Muscle of leg (tissue), 3 donors: ENCODE measurements at regions not wholly inside any gene's neighbourhood (a gene's known extent, or its start where the extent isn't known, plus 50 kb on each side); places are given as distances from the start of the nearest gene placed in this dataset.

Source experiments
- DNase-seq: peaks from one replicate; pipeline ENCODE4 v3.0.0; 2013
- H3K27ac ChIP-seq: one replicate; pipeline ENCODE4 v1.5.1; 2013; ENCODE audit warnings: mild to moderate bottlenecking, low read length, control low read depth
- H3K27me3 ChIP-seq: one replicate; pipeline ENCODE4 v1.6.1; 2013; ENCODE audit warnings: low read length; ENCODE audit not compliant: control insufficient read depth, insufficient read depth
- H3K36me3 ChIP-seq: one replicate; pipeline ENCODE4 v1.6.1; 2013; ENCODE audit warnings: low read length; ENCODE audit not compliant: control insufficient read depth, insufficient read depth
- H3K4me1 ChIP-seq: one replicate; pipeline ENCODE4 v1.6.1; 2013; ENCODE audit warnings: low read length; ENCODE audit not compliant: control insufficient read depth, insufficient read depth
- H3K4me3 ChIP-seq: one replicate; pipeline ENCODE4 v1.5.1; 2013; ENCODE audit warnings: low read length, control low read depth
- H3K9me3 ChIP-seq: replicated peaks from 2 replicates; pipeline ENCODE4 v1.6.1; 2013; ENCODE audit warnings: low read depth, low read length; ENCODE audit not compliant: control insufficient read depth
- WGBS: methylation state at CpG from one replicate; pipeline ENCODE4 v1.1.5; 2013; ENCODE audit warnings: missing lambda C conversion rate; ENCODE audit not compliant: insufficient coverage; 5-methylcytosine and 5-hydroxymethylcytosine counted together

GRCh38 chr18:27467073-27467472, 282.0 kb upstream of the CHST9 start:
- Histone ChIP-seq H3K27ac (no peak overlapping the region), H3K36me3 (no peaks in the 10 kb centered on the region), H3K4me3 (no peak overlapping the region), H3K9me3 (no peaks in the 10 kb centered on the region), H3K4me1 (no peaks in the 10 kb centered on the region), H3K27me3 (no peaks in the 10 kb centered on the region)
- DNase-seq: no peak

GRCh38 chr18:27461957-27462356, 276.8 kb upstream of the CHST9 start:
- no peak overlapping the region for H3K27ac ChIP-seq
- H3K4me1 ChIP-seq: no peaks in the 10 kb centered on the region
- WGBS: 92% methylated on average over 1 of the region's 1 CpG
- no peak for DNase-seq
- H3K4me3 ChIP-seq: no peak overlapping the region
- no peaks in the 10 kb centered on the region for H3K9me3 ChIP-seq
- no peaks in the 10 kb centered on the region for H3K36me3 ChIP-seq
- H3K27me3 ChIP-seq: no peaks in the 10 kb centered on the region

GRCh38 chr18:27449104-27449503, 264.0 kb upstream of the CHST9 start:
- DNase-seq: no peak
- 74% methylated on average over 5 of the region's 7 CpGs for WGBS

GRCh38 chr18:27447930-27448329, 262.8 kb upstream of the CHST9 start:
- peak; percentile 26 for DNase-seq
- peaks cover 3% of the 10 kb centered on the region for H3K9me3 ChIP-seq
- no peak overlapping the region for H3K27ac ChIP-seq
- H3K36me3 ChIP-seq: no peaks in the 10 kb centered on the region
- H3K4me3 ChIP-seq: no peak overlapping the region
- no peaks in the 10 kb centered on the region for H3K27me3 ChIP-seq
- WGBS: 80% methylated on average over 1 of the region's 2 CpGs
- H3K4me1 ChIP-seq: peaks cover 2% of the 10 kb centered on the region

More at GRCh38 chr18:27449104-27449503, 264.0 kb upstream of the CHST9 start:
- Histone ChIP-seq H3K36me3 (no peaks in the 10 kb centered on the region), H3K4me3 (no peak overlapping the region), H3K4me1 (peaks cover 2% of the 10 kb centered on the region), H3K27ac (no peak overlapping the region), H3K27me3 (no peaks in the 10 kb centered on the region), H3K9me3 (peaks cover 3% of the 10 kb centered on the region)

- DNase-seq: peak; percentile 37
Observed at GRCh38 chr18:27447451-27447881, 262.4 kb upstream of the CHST9 start.

GRCh38 chr18:27430595-27430994, 245.5 kb upstream of the CHST9 start:
- Histone ChIP-seq H3K27me3 (no peaks in the 10 kb centered on the region), H3K27ac (no peak overlapping the region), H3K9me3 (peaks cover 6% of the 10 kb centered on the region), H3K36me3 (no peaks in the 10 kb centered on the region), H3K4me1 (no peaks in the 10 kb centered on the region), H3K4me3 (no peak overlapping the region)
- DNase-seq: no peak
- WGBS: no CpG with 5 or more reads among the region's 2 CpGs

More at GRCh38 chr18:27447451-27447881, 262.4 kb upstream of the CHST9 start:
- peaks cover 3% of the 10 kb centered on the region for H3K9me3 ChIP-seq
- peaks cover 2% of the 10 kb centered on the region for H3K4me1 ChIP-seq
- H3K36me3 ChIP-seq: no peaks in the 10 kb centered on the region
- WGBS: 25% methylated on average over 4 of the region's 5 CpGs
- H3K27ac ChIP-seq: no peak overlapping the region
- no peak overlapping the region for H3K4me3 ChIP-seq
- H3K27me3 ChIP-seq: no peaks in the 10 kb centered on the region

GRCh38 chr18:27428716-27429475, 243.8 kb upstream of the CHST9 start:
- no peak for DNase-seq
- 81% methylated on average over 2 of the region's 2 CpGs for WGBS
- no peak overlapping the region for H3K27ac ChIP-seq
- no peaks in the 10 kb centered on the region for H3K4me1 ChIP-seq
- H3K9me3 ChIP-seq: peaks cover 6% of the 10 kb centered on the region
- H3K36me3 ChIP-seq: no peaks in the 10 kb centered on the region
- no peaks in the 10 kb centered on the region for H3K27me3 ChIP-seq
- no peak overlapping the region for H3K4me3 ChIP-seq

- no peaks in the 10 kb centered on the region for H3K27me3 ChIP-seq
- H3K4me1 ChIP-seq: no peaks in the 10 kb centered on the region
- 83% methylated on average over 2 of the region's 2 CpGs for WGBS
- H3K4me3 ChIP-seq: no peak overlapping the region
- H3K27ac ChIP-seq: no peak overlapping the region
- peaks cover 6% of the 10 kb centered on the region for H3K9me3 ChIP-seq
- DNase-seq: no peak
- no peaks in the 10 kb centered on the region for H3K36me3 ChIP-seq
Observed at GRCh38 chr18:27428120-27428519, 243.0 kb upstream of the CHST9 start.

- DNase-seq: no peak
- H3K9me3 ChIP-seq: no peaks in the 10 kb centered on the region
- no peaks in the 10 kb centered on the region for H3K27me3 ChIP-seq
- no peaks in the 10 kb centered on the region for H3K4me1 ChIP-seq
- WGBS: no CpG with 5 or more reads among the region's 3 CpGs
- no peak overlapping the region for H3K27ac ChIP-seq
- H3K36me3 ChIP-seq: no peaks in the 10 kb centered on the region
- no peak overlapping the region for H3K4me3 ChIP-seq
Observed at GRCh38 chr18:27423581-27423980, 238.5 kb upstream of the CHST9 start.

GRCh38 chr18:27419646-27420045, 234.5 kb upstream of the CHST9 start:
- peaks cover 1% of the 10 kb centered on the region for H3K4me1 ChIP-seq
- no CpG with 5 or more reads among the region's 2 CpGs for WGBS
- H3K36me3 ChIP-seq: no peaks in the 10 kb centered on the region
- H3K27me3 ChIP-seq: no peaks in the 10 kb centered on the region
- no peak overlapping the region for H3K4me3 ChIP-seq
- no peak overlapping the region for H3K27ac ChIP-seq
- no peaks in the 10 kb centered on the region for H3K9me3 ChIP-seq
- no peak for DNase-seq

- Histone ChIP-seq H3K4me3 (no peak overlapping the region), H3K36me3 (no peaks in the 10 kb centered on the region), H3K27ac (no peak overlapping the region), H3K4me1 (peaks cover 9% of the 10 kb centered on the region), H3K9me3 (no peaks in the 10 kb centered on the region), H3K27me3 (no peaks in the 10 kb centered on the region)
- DNase-seq: no peak
- 100% methylated on average over 1 of the region's 4 CpGs for WGBS
Observed at GRCh38 chr18:27415495-27415894, 230.4 kb upstream of the CHST9 start.
